Stimulated activated naive CD8-positive, alpha-beta T cell treated with anti-CD3 and anti-CD28 coated beads, Interleukin-15, Interleukin-2, amounts not matched to agents 100 ng/mL and 50 ng/mL, for 24 hours (primary cell): ENCODE measurements at regions not wholly inside any gene's neighbourhood (a gene's known extent, or its start where the extent isn't known, plus 50 kb on each side); places are given as distances from the start of the nearest gene placed in this dataset.
"Not testable (repeated sequence)": the region's sequence is repeated elsewhere in the genome, so short reads cannot be mapped to it uniquely, and the experiment has no call there.

ENCODE experiments used
- H3K27ac Mint-ChIP-seq: one replicate; pipeline ENCODE4 v1.8.0; 2021; ENCODE audit warnings: mild to moderate bottlenecking, mixed read lengths
- H3K27me3 Mint-ChIP-seq: one replicate; pipeline ENCODE4 v1.8.0; 2021; ENCODE audit warnings: mixed read lengths
- H3K36me3 Mint-ChIP-seq: one replicate; pipeline ENCODE4 v1.8.0; 2021; ENCODE audit warnings: low read depth, mixed read lengths
- H3K4me1 Mint-ChIP-seq: one replicate; pipeline ENCODE4 v1.8.0; 2021; ENCODE audit warnings: low read depth, mixed read lengths
- H3K4me3 Mint-ChIP-seq: one replicate; pipeline ENCODE4 v1.8.0; 2021; ENCODE audit warnings: mild to moderate bottlenecking, mixed read lengths
- H3K9me3 Mint-ChIP-seq: one replicate; pipeline ENCODE4 v1.8.0; 2021; ENCODE audit warnings: mixed read lengths

- no peak overlapping the region for H3K4me3 Mint-ChIP-seq
- H3K27ac Mint-ChIP-seq: no peak overlapping the region
- no peaks in the 10 kb centered on the region for H3K4me1 Mint-ChIP-seq
- no peaks in the 10 kb centered on the region for H3K36me3 Mint-ChIP-seq
- peaks cover 19% of the 10 kb centered on the region for H3K27me3 Mint-ChIP-seq
- no peaks in the 10 kb centered on the region for H3K9me3 Mint-ChIP-seq
Observed at GRCh38 chr17:34447406-34447805, 84.4 kb upstream of the CCL1 start.

GRCh38 chr17:34445101-34445500 lies 82.1 kb upstream of the CCL1 start:
- no peak overlapping the region for H3K4me3 Mint-ChIP-seq
- no peaks in the 10 kb centered on the region for H3K36me3 Mint-ChIP-seq
- no peak overlapping the region for H3K27ac Mint-ChIP-seq
- H3K27me3 Mint-ChIP-seq: peaks cover 17% of the 10 kb centered on the region
- H3K4me1 Mint-ChIP-seq: no peaks in the 10 kb centered on the region
- no peaks in the 10 kb centered on the region for H3K9me3 Mint-ChIP-seq

GRCh38 chr17:34443619-34444469 lies 80.8 kb upstream of the CCL1 start:
- H3K36me3 Mint-ChIP-seq: no peaks in the 10 kb centered on the region
- no peak overlapping the region for H3K27ac Mint-ChIP-seq
- no peaks in the 10 kb centered on the region for H3K9me3 Mint-ChIP-seq
- peaks cover 16% of the 10 kb centered on the region for H3K27me3 Mint-ChIP-seq
- no peaks in the 10 kb centered on the region for H3K4me1 Mint-ChIP-seq
- no peak overlapping the region for H3K4me3 Mint-ChIP-seq

GRCh38 chr17:34442387-34443111 lies 79.5 kb upstream of the CCL1 start:
- no peaks in the 10 kb centered on the region for H3K9me3 Mint-ChIP-seq
- no peak overlapping the region for H3K4me3 Mint-ChIP-seq
- no peaks in the 10 kb centered on the region for H3K36me3 Mint-ChIP-seq
- no peak overlapping the region for H3K27ac Mint-ChIP-seq
- H3K27me3 Mint-ChIP-seq: peaks cover 12% of the 10 kb centered on the region
- no peaks in the 10 kb centered on the region for H3K4me1 Mint-ChIP-seq

GRCh38 chr17:34437188-34437587 lies 74.2 kb upstream of the CCL1 start:
- Mint-ChIP-seq H3K27me3 (peaks cover 7% of the 10 kb centered on the region), H3K27ac (no peak overlapping the region), H3K36me3 (no peaks in the 10 kb centered on the region), H3K4me3 (no peak overlapping the region), H3K9me3 (no peaks in the 10 kb centered on the region), H3K4me1 (no peaks in the 10 kb centered on the region)

- Mint-ChIP-seq H3K4me1 (no peaks in the 10 kb centered on the region), H3K27ac (no peak overlapping the region), H3K36me3 (no peaks in the 10 kb centered on the region), H3K9me3 (no peaks in the 10 kb centered on the region), H3K27me3 (peaks cover 8% of the 10 kb centered on the region), H3K4me3 (no peak overlapping the region)
Observed at GRCh38 chr17:34436607-34437006, 73.6 kb upstream of the CCL1 start.

GRCh38 chr17:34435182-34435928 lies 72.3 kb upstream of the CCL1 start:
- no peaks in the 10 kb centered on the region for H3K4me1 Mint-ChIP-seq
- H3K36me3 Mint-ChIP-seq: no peaks in the 10 kb centered on the region
- H3K9me3 Mint-ChIP-seq: no peaks in the 10 kb centered on the region
- H3K4me3 Mint-ChIP-seq: no peak overlapping the region
- peaks cover 4% of the 10 kb centered on the region for H3K27me3 Mint-ChIP-seq
- no peak overlapping the region for H3K27ac Mint-ChIP-seq

- Mint-ChIP-seq H3K27me3 (peaks cover 4% of the 10 kb centered on the region), H3K9me3 (no peaks in the 10 kb centered on the region), H3K4me3 (no peak overlapping the region), H3K4me1 (no peaks in the 10 kb centered on the region), H3K27ac (no peak overlapping the region), H3K36me3 (no peaks in the 10 kb centered on the region)
Observed at GRCh38 chr17:34434052-34434451, 71.0 kb upstream of the CCL1 start.

GRCh38 chr17:34424814-34425491 lies 61.9 kb upstream of the CCL1 start:
- Mint-ChIP-seq H3K27me3 (peaks cover 40% of the 10 kb centered on the region), H3K4me1 (no peaks in the 10 kb centered on the region), H3K4me3 (no peak overlapping the region)

GRCh38 chr17:34423978-34424813 lies 61.2 kb upstream of the CCL1 start:
- H3K4me3 Mint-ChIP-seq: no peak overlapping the region
- H3K36me3 Mint-ChIP-seq: no peaks in the 10 kb centered on the region
- peaks cover 40% of the 10 kb centered on the region for H3K27me3 Mint-ChIP-seq
- no peaks in the 10 kb centered on the region for H3K9me3 Mint-ChIP-seq
- no peaks in the 10 kb centered on the region for H3K4me1 Mint-ChIP-seq
- no peak overlapping the region for H3K27ac Mint-ChIP-seq

More at GRCh38 chr17:34424814-34425491, 61.9 kb upstream of the CCL1 start:
- H3K27ac Mint-ChIP-seq: no peak overlapping the region
- no peaks in the 10 kb centered on the region for H3K9me3 Mint-ChIP-seq
- no peaks in the 10 kb centered on the region for H3K36me3 Mint-ChIP-seq

- not testable (repeated sequence) for H3K36me3 Mint-ChIP-seq, H3K9me3 Mint-ChIP-seq, H3K4me3 Mint-ChIP-seq, H3K4me1 Mint-ChIP-seq, H3K27ac Mint-ChIP-seq
- peaks cover 40% of the 10 kb centered on the region for H3K27me3 Mint-ChIP-seq
Observed at GRCh38 chr17:34423315-34423714, 60.3 kb upstream of the CCL1 start.

- no peak overlapping the region for H3K27ac Mint-ChIP-seq
- no peak overlapping the region for H3K4me3 Mint-ChIP-seq
- H3K9me3 Mint-ChIP-seq: no peaks in the 10 kb centered on the region
- no peaks in the 10 kb centered on the region for H3K36me3 Mint-ChIP-seq
- H3K4me1 Mint-ChIP-seq: no peaks in the 10 kb centered on the region
- H3K27me3 Mint-ChIP-seq: peaks cover 37% of the 10 kb centered on the region
Observed at GRCh38 chr17:34420900-34421299, 57.9 kb upstream of the CCL1 start.

- Mint-ChIP-seq H3K27me3 (peaks cover 36% of the 10 kb centered on the region), H3K4me1 (no peaks in the 10 kb centered on the region), H3K4me3 (no peak overlapping the region), H3K36me3 (no peaks in the 10 kb centered on the region), H3K9me3 (no peaks in the 10 kb centered on the region), H3K27ac (no peak overlapping the region)
Observed at GRCh38 chr17:34420254-34420766, 57.3 kb upstream of the CCL1 start.

- no peaks in the 10 kb centered on the region for H3K9me3 Mint-ChIP-seq
- H3K4me1 Mint-ChIP-seq: no peaks in the 10 kb centered on the region
- H3K27me3 Mint-ChIP-seq: peaks cover 43% of the 10 kb centered on the region
Observed at GRCh38 chr17:34416116-34416515, 53.1 kb upstream of the CCL1 start.

More at GRCh38 chr17:34416116-34416515, 53.1 kb upstream of the CCL1 start:
- Mint-ChIP-seq H3K27ac (no peak overlapping the region), H3K4me3 (no peak overlapping the region), H3K36me3 (no peaks in the 10 kb centered on the region)
